ENCODE measurements at regions not wholly inside any gene's neighbourhood (a gene's known extent, or its start where the extent isn't known, plus 50 kb on each side); places are given as distances from the start of the nearest gene placed in this dataset.

DNA sequence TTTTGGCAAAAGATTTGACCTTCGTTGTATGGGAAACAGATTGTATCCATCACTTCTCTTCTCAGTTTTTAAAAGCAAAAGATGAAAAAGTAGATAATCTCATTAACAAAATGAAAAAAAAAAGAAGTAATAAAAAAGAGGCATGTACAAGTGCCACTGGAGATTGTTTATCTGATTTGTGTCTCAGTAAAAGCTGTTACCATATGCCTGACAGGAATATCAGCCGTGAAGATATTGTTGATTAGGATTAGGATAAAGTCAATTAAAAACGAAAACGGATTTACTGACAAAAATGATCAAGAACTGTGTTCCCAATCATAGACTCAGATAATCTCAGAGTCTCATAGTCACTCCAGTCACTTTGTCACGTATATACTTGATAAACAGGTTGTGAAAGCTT, 842.1 kb upstream of the SLC10A2 start:
- TF ChIP-seq, protein P1, sequence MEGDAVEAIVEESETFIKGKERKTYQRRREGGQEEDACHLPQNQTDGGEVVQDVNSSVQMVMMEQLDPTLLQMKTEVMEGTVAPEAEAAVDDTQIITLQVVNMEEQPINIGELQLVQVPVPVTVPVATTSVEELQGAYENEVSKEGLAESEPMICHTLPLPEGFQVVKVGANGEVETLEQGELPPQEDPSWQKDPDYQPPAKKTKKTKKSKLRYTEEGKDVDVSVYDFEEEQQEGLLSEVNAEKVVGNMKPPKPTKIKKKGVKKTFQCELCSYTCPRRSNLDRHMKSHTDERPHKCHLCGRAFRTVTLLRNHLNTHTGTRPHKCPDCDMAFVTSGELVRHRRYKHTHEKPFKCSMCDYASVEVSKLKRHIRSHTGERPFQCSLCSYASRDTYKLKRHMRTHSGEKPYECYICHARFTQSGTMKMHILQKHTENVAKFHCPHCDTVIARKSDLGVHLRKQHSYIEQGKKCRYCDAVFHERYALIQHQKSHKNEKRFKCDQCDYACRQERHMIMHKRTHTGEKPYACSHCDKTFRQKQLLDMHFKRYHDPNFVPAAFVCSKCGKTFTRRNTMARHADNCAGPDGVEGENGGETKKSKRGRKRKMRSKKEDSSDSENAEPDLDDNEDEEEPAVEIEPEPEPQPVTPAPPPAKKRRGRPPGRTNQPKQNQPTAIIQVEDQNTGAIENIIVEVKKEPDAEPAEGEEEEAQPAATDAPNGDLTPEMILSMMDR (IDR thresholded peaks at IDR 0.05; ENCODE audit: low read length): no peak
- TF ChIP-seq EZH2 (IDR thresholded peaks at IDR 0.05; ENCODE audit: borderline replicate concordance, low read length): no peak
- no peak overlapping the region for H3K27ac ChIP-seq (ENCODE audit: low read depth, low read length, poor library complexity, severe bottlenecking)
- H3K4me2 ChIP-seq (ENCODE audit: low read length): no peak overlapping the region
- no peaks in the 10 kb centered on the region for H3K4me1 ChIP-seq (ENCODE audit: insufficient read depth, low read length, severe bottlenecking)
- no peak overlapping the region for H2AFZ ChIP-seq (ENCODE audit: low read length)
- no peaks in the 10 kb centered on the region for H3K9me3 ChIP-seq (ENCODE audit: low read length)
- no peak overlapping the region for H3K9ac ChIP-seq (ENCODE audit: low read length)
- no peaks in the 10 kb centered on the region for H3F3A ChIP-seq (ENCODE audit: insufficient read depth, low read length)
- H3K79me2 ChIP-seq (ENCODE audit: insufficient read depth, low read length): no peaks in the 10 kb centered on the region
- H3K4me3 ChIP-seq (ENCODE audit: low read depth, low read length, poor library complexity, severe bottlenecking): no peak overlapping the region
- no peaks in the 10 kb centered on the region for H4K20me1 ChIP-seq (ENCODE audit: insufficient read depth, low read length)
- H3K9me2 ChIP-seq (ENCODE audit: low read depth, low read length): no peaks in the 10 kb centered on the region; the same call in 1 of the 2 replicates
- no peaks in the 10 kb centered on the region for H3K36me3 ChIP-seq (ENCODE audit: insufficient read depth, low read length)
- no peaks in the 10 kb centered on the region for H3K27me3 ChIP-seq (ENCODE audit: insufficient read depth, low read length)

DNA sequence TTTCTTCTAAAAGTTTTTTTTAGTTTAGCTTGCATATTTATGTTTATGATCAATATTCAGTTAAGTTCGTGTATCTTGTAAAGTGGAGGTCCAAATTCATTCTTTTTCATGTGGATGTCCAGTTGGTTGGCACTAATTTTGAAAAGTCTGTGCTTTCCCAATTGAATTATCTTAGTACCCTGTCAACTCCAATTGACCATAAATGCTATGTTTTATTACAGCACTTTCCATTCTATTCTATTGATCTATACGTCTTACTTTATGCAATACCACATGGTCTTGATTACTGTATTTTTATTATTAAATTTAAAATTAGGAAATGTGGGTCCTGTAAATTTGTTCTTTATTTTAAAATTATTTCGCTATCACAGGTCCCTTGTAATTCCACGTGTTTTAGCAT, 837.6 kb upstream of the SLC10A2 start:
- no peaks in the 10 kb centered on the region for H3F3A ChIP-seq (ENCODE audit: insufficient read depth, low read length)
- no peak overlapping the region for H3K4me2 ChIP-seq (ENCODE audit: low read length)
- no peaks in the 10 kb centered on the region for H3K79me2 ChIP-seq (ENCODE audit: insufficient read depth, low read length)
- no peak overlapping the region for H3K4me3 ChIP-seq (ENCODE audit: low read depth, low read length, poor library complexity, severe bottlenecking)
- H3K9me2 ChIP-seq (ENCODE audit: low read depth, low read length): no peaks in the 10 kb centered on the region
- H3K9me3 ChIP-seq (ENCODE audit: low read length): no peaks in the 10 kb centered on the region
- no peaks in the 10 kb centered on the region for H4K20me1 ChIP-seq (ENCODE audit: insufficient read depth, low read length)
- H3K27me3 ChIP-seq (ENCODE audit: insufficient read depth, low read length): no peaks in the 10 kb centered on the region
- H3K9ac ChIP-seq (ENCODE audit: low read length): no peak overlapping the region
- H3K36me3 ChIP-seq (ENCODE audit: insufficient read depth, low read length): no peaks in the 10 kb centered on the region
- no peaks in the 10 kb centered on the region for H3K4me1 ChIP-seq (ENCODE audit: insufficient read depth, low read length, severe bottlenecking)
- H2AFZ ChIP-seq (ENCODE audit: low read length): no peak overlapping the region
- no peak for TF ChIP-seq EZH2 (IDR thresholded peaks at IDR 0.05; ENCODE audit: borderline replicate concordance, low read length)
- TF ChIP-seq, protein P1 (IDR thresholded peaks at IDR 0.05; ENCODE audit: low read length): no peak
- no peak overlapping the region for H3K27ac ChIP-seq (ENCODE audit: low read depth, low read length, poor library complexity, severe bottlenecking)

DNA sequence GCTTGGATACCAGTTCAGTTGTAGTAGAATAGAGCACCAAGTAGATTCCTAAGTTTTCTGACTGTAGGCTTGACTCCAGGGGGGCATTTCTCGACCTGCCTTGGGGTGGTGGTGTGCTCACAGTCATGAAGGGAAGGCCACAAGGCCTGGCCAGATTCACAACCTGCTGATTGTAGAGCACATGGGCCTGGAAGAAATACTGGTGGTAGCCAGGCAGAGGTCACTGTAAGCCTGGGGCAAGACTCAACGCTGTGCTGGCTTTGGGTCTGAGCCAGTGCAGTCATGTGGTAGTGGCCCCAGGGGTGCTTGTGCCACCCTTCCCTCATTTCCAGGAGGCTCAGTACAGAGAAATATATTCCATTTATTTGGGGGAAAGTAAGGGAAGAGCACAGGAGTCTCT, 832.3 kb upstream of the SLC10A2 start:
- Histone ChIP-seq H2AFZ (ENCODE audit: low read length) (no peak overlapping the region), H3K9ac (ENCODE audit: low read length) (no peak overlapping the region), H3K36me3 (ENCODE audit: insufficient read depth, low read length) (no peaks in the 10 kb centered on the region), H3K4me3 (ENCODE audit: low read depth, low read length, poor library complexity, severe bottlenecking) (no peak overlapping the region), H3K79me2 (ENCODE audit: insufficient read depth, low read length) (no peaks in the 10 kb centered on the region), H3K4me1 (ENCODE audit: insufficient read depth, low read length, severe bottlenecking) (no peaks in the 10 kb centered on the region), H3K9me2 (ENCODE audit: low read depth, low read length) (no peaks in the 10 kb centered on the region), H3F3A (ENCODE audit: insufficient read depth, low read length) (no peaks in the 10 kb centered on the region), H4K20me1 (ENCODE audit: insufficient read depth, low read length) (no peaks in the 10 kb centered on the region), H3K4me2 (ENCODE audit: low read length) (no peak overlapping the region), H3K27me3 (ENCODE audit: insufficient read depth, low read length) (no peaks in the 10 kb centered on the region), H3K27ac (ENCODE audit: low read depth, low read length, poor library complexity, severe bottlenecking) (no peak overlapping the region), H3K9me3 (ENCODE audit: low read length) (no peaks in the 10 kb centered on the region)
- no peak for TF ChIP-seq EZH2 (IDR thresholded peaks at IDR 0.05; ENCODE audit: borderline replicate concordance, low read length)

DNA sequence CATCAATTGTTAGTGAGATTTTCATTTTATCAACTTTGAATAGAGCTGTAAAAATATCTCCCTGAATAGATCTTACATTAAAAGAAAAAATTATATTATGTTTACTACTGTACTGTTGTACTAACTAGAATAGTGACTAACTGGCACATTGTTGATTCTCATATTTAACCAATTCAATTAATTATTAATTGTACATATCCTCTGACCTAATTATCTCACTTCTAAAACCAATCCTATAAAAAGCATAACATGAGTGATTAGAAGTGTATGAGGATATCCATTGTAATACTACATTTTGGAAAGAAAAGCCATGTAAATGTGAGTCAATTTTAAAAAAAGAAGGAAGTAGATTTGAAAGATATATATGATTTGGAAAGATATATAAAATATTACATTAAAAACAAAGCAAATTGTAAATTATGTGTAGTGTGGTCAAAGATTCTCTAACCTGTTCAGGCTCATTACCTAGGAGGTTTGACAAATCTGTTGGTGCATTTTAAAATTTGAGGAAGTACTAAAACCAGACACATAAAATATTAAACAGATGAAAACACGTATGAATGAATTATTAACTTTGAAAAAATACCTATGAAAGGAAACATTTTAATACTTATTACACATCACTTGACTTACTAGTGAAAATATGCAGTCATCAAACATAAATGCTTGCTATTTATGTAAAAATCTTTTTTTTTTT, 829.8 kb upstream of the SLC10A2 start:
- no peak overlapping the region for H3K9ac ChIP-seq (ENCODE audit: low read length)
- H3K27me3 ChIP-seq (ENCODE audit: insufficient read depth, low read length): no peaks in the 10 kb centered on the region
- no peak overlapping the region for H3K4me2 ChIP-seq (ENCODE audit: low read length)
- H3F3A ChIP-seq (ENCODE audit: insufficient read depth, low read length): no peaks in the 10 kb centered on the region
- no peaks in the 10 kb centered on the region for H3K79me2 ChIP-seq (ENCODE audit: insufficient read depth, low read length)
- no peak overlapping the region for H3K27ac ChIP-seq (ENCODE audit: low read depth, low read length, poor library complexity, severe bottlenecking)
- H2AFZ ChIP-seq (ENCODE audit: low read length): no peak overlapping the region
- no peaks in the 10 kb centered on the region for H4K20me1 ChIP-seq (ENCODE audit: insufficient read depth, low read length)
- H3K4me3 ChIP-seq (ENCODE audit: low read depth, low read length, poor library complexity, severe bottlenecking): no peak overlapping the region
- no peak for TF ChIP-seq EZH2 (IDR thresholded peaks at IDR 0.05; ENCODE audit: borderline replicate concordance, low read length)
- TF ChIP-seq, protein P1 (IDR thresholded peaks at IDR 0.05; ENCODE audit: low read length): no peak
- no peaks in the 10 kb centered on the region for H3K4me1 ChIP-seq (ENCODE audit: insufficient read depth, low read length, severe bottlenecking)
- no peaks in the 10 kb centered on the region for H3K36me3 ChIP-seq (ENCODE audit: insufficient read depth, low read length)
- H3K9me3 ChIP-seq (ENCODE audit: low read length): no peaks in the 10 kb centered on the region
- no peaks in the 10 kb centered on the region for H3K9me2 ChIP-seq (ENCODE audit: low read depth, low read length)
